CD4-positive, alpha-beta T cell treated with Interleukin-6 for 4 hours (primary cell): ENCODE measurements at regions not wholly inside any gene's neighbourhood (a gene's known extent, or its start where the extent isn't known, plus 50 kb on each side); places are given as distances from the start of the nearest gene placed in this dataset.

Experiments used
- DNase-seq: peaks from one replicate; pipeline ENCODE4 v3.0.0-alpha.2; 2020; ENCODE audit warnings: mixed read lengths

DNA sequence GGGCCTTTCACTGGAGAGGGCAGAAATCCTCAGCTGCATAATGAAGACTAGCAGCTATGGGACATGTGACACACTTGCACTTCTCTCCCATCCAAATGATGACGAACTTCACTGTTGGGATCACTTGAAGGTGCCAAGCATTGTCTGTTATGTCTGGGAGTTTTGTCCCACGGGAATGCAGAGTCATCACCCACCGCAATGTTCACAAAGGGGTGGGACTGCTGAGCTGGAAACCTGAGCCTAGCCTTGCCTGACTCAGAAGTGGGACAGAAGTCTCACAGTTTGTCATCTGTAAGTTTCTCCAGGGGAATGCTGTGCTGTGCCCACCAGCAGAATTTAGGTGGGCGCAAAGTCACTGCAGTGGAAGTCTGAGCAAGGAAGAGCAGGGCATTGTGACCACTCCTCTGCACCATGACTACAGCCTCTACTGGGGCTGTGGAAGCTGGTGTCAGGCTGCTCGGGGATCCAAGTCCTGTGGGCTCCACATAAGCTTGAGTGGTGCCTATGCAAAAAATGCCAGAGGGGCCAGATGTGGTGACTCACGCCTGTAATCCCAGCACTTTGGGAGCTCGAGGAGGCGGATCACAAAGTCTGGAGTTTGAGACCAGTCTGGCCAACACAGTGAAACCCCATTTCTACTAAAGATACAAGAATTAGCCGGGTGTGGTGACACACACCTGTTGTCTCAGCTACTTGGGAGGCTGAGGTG, 472.0 kb upstream of the CNTNAP2 start:
- no peak for DNase-seq

DNA sequence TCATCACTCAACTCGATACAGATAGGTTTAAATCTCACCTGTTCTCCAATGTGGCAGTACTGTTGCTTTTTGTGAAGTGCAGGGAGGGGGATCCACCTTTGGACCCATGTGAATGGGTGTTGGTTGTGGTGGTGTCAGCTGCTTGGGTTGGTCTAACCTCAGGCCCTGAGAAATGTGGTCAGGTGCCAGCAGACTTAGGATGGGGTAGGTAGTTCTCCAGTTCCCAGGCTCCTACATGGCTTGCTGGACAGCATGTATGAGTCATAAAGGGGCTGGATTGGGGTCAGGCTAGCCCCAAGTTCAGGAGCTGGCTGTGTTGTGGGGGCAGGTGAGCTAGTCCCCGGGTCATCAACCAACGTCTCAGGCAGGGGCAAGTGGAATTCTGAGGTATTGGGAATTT, 472.6 kb upstream of the CNTNAP2 start:
- no peak for DNase-seq

DNA sequence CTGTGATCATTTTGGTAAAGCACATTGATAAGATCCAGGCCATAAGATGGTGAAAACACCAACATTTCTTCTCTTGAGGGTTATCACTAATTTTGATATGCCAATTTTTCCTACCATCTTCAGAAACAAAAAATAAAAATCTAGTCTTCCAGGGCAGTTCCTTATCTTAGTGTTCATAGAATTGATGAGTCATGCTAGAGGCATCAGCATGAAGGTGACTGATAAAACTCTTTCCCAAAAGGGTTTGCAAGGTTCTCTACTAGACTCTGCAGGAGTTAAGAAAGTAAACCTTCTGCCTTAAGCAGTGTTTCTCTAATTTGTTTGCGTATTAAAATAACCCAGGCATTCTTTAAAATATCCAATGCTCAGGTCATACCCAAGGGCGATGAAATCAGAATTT, 483.1 kb upstream of the CNTNAP2 start:
- DNase-seq: no peak

DNA sequence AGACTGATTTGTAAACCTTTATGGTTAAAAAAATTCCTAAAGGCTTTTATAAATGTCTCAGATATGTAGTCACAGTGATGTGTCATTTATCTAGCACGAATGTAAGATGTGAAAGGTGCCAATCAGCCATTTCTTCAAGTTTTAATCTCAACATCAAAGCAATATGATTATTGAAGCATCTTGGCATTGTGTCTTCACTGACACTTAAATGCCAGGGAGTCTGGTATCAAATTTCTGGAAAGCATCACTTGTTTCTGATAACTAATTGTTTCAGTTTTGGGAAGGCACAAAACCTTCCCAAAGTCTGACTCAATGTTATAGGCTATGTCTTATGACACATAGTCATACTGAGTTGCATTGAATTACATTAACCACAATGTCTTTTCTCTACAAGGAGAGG, 492.0 kb upstream of the CNTNAP2 start:
- no peak for DNase-seq

DNA sequence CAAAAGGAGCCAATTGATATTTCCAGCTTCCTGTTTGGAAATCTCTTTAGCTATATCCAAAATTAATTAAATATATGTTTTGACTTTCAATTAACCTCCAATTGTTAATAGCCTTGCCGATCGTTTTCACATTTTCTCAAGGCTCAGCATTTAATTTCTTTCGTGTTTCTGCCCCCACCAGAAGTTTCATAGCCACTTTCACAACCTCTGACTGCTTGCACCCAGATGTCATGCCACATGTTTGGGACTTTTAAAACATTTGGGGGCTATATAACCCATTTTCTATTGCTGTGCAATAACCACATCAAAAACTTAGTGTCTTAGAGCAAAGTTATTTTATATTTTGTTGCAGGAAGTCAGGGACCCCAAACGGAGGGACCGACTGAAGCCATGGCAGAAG, 510.6 kb upstream of the CNTNAP2 start:
- no peak for DNase-seq

DNA sequence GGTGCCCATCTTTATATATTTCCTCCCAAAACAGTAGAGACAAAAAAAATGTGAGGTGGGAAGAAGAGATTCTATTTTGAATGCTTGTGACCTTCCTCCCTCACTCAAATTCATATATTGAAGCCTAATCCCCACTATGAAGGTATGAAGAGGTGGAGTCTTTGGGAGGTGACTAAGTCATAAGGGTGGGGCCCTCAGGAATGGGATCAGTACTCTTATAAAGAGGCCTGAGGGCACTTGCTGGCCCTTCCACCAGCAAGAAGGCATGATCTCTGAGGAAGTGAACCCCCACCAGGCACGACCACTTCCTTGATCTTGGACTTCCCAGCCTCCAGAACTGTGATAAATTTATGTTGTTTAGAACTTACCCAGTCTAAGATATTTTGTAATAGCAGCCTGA, 517.2 kb upstream of the CNTNAP2 start:
- no peak for DNase-seq

DNA sequence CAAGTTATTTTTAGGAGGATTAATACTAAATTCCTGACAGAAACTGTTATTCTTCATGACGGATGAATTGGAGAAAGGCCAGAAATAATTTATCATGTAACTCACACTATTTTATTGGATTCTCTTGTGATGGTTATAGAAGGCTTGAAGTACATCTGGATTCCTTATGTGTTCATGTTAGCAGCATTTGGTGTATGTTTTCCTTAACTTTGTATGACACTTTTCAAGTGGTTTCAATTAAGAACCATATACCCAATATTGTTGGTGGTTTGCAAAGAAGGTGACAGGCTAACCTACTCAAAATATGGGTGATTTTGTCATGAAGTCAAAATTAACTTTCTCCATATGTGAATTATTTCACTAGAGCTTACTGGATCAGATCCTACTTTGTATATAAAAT, 532.2 kb upstream of the CNTNAP2 start:
- no peak for DNase-seq

DNA sequence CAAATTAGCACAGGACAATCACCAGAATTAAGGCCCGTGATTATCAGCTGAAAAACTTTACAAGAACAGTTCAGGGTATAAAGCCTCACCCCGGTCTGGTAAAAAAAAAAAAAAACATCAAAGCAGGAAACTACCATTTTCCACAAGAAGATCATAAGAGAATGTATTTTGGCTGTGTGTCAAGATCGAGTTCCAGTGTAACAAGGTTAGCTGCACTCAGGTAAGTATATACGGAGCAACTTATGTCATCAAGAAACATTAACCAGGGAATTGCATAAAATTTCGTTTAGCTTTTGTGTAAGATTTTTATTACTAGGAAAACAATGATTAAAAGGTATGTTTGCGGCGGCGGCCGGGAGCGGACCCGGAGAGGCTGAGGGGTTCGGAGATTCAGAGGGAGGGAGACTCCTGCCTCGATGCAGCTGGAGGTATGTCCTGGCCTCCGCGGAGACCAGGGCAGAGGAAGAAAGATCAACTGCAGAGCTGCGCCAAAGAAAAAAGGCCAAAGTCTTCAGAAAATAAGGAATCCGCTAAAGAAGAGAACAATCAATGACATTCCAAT, 533.8 kb upstream of the CNTNAP2 start:
- no peak for DNase-seq

DNA sequence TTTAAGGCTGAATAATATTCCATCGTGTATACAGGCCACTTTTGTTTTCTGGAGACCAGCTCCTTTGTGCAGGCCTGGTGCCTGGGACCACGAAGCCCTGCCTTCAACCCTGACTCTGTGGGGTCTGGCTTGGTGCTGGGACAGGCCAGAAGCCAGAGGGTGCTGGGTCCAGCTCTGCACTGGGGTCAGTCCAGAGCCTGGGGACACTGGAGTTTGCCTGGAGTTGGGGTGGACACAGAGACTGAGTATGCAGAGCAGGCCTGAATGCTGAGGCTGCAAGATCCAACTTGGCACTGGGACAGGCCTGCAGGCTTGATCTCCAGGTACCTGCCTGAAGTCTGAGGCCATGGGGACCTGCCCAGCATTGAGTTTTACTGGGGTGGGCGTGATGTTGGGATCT, 558.8 kb upstream of the CNTNAP2 start:
- DNase-seq: no peak

DNA sequence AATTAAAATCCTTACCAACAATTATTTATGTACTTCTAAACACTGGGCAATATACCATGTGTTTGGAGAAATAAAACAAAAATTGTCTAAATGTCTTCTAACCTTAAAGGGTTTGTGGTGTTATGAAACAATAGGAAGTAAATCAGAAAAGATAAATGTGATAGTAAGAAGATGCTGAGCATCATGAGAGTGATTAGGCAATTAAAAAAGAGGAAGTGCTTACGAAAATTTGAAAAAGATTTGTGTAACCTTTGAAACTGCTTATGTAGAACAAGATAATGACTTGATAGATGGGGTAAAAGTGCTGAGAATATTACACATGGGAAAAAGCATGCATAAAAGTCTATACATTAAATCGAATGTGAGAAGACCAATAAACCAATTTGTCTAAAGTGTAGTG, 573.4 kb upstream of the CNTNAP2 start:
- no peak for DNase-seq

DNA sequence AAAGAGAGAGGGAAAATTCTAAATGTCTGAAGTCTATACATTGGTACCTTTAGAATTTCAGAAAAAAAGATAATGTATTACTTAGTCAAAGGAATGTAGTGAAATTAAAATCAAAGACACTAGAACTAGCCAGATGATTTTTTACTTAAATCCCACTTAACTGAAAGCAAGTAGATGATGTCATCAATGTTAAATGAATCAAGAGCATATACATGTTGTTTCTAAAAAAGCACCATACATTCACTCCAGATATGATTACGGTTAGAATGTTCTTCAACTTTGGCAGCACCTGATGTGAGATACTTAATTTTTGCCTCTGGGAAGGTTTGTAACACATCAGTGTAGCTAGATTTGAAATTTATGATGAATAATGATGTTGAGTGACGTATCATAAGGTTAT, 576.7 kb upstream of the CNTNAP2 start:
- no peak for DNase-seq

DNA sequence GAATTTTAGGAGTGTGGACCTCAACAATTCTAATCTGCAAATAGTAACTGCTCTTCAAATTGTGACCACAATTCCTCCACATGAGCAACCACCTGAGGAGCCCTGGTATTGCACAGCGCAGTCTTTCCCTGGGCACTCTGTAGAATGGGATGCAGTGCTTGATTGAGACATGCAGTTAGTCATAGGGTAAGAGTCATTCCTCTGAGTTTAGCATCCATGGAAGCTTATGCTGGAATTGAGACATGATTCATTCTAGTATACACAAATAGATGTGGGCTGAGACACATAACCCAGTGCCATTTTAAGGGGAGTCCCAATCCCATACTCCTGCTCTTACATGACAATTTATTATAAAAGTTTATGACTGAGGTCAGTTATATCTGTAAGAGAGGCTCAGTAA, 582.3 kb upstream of the CNTNAP2 start:
- no peak for DNase-seq

DNA sequence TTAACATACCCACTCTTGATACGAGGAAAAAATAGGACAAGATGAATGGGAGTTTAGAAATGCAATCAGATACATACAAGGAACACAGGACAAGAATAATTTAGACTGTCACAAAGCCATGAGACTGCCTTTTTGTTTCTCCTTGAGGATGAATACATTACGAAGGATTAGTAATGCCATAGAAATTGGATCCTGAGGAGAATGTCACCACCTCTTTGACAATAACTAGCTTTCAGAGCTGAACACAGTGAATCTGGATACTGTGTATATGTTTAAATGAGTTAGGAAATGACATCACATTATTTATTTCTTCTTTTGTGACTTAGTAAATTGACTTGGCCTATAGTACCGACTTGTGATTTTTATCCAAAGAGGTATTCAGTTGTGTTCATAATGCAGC, 596.3 kb upstream of the CNTNAP2 start:
- no peak for DNase-seq

DNA sequence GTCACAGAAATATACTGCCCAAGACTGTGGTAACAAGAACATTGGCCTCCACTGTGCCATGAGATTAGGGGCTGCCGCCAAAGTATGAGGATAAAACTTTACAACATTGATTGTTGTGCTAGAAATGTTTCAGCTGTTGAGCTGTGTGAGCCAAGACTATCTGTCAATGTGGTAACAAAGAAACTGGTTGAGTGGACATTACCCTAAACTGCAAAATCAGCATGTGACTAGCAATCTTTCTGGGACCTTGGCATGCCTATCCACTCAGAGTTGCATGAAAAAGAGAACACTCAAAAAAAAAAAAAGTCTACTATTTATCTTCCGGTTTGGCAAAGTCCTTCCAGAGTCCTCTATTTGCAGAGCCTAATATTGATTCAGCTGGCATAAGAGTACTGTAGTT, 605.6 kb upstream of the CNTNAP2 start:
- no peak for DNase-seq

DNA sequence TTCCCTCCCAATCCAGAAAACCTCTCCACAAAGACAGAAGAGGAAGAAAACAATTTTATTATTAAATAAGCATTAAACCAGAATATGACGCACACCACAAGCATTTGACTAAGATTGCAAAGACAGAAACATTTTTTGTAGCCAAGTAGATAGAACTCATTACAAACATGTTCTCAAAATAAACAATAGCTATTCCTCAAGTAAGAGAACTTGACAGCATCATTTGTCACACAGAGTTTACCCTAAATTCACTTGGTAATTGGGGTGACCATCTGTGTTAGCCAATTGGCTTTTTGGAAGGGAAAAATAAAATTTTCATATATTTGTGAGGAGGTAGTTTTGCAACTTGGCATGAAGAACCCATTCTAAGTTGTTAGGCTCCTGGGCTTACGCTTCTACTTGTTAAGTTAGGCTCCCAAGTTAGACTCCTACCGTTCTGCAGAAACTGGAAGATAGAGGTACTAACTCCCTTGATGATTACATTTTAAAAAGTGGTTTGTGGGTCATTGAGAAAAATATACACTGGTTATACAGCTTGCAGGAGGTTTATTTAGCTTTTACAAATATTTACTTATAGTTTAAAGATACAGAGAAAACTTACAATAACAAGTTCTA, 618.6 kb upstream of the CNTNAP2 start:
- DNase-seq: no peak

DNA sequence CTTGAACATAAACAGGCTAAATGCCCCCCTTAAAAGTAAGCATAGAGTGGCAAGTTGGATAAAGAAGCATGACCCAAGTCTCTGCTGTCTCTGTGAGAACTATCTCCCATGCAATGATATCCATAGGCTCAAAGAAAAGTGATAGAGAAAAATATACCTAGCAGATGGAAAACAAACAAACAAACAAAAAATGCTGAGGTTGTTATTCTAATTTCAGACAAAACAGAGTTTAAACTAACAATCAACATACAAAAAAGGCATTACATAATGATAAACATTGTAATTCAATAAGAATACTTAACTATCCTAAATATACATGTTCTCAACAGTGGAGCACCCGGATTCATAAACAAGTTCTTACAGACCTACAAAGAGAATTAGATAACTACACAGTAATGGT, 626.2 kb upstream of the CNTNAP2 start:
- no peak for DNase-seq

DNA sequence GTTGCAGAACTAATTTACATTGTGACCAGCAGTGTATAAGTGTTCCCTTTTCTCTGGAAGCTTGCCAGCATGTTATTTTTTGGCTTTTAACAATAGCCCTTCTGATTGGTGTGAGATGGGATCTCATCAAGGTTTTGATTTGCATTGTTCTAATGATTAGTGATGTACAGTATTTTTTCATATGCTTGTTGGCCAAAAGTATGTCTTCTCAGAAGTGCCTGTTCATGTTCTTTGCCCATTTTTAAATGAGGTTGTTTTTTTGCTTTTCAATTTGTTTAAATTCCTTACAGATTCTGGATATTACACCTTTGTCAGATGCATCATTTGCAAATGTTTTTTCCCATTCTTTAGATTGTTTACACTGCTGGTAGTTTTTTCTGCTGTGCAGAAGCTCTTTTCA, 627.0 kb upstream of the CNTNAP2 start:
- DNase-seq: no peak

DNA sequence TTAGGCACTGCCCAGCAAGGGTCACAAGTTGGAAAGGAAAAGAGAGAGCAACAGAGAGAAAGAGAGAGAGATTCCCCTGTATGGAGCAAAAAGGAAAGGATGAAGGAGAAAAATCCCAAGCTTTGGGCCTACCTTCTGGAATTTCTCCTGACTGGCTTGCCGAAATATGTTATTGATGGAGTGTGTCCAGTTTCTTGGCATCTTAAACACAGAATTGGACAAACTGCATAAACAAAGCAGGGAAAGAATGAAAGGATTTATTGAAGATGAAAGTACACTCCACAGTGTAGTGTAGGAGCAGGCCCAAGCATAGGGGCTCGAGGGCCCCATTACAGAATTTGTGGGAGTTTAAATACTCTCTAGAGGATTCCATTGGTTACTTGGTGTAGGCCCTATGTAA, 627.8 kb upstream of the CNTNAP2 start:
- no peak for DNase-seq

DNA sequence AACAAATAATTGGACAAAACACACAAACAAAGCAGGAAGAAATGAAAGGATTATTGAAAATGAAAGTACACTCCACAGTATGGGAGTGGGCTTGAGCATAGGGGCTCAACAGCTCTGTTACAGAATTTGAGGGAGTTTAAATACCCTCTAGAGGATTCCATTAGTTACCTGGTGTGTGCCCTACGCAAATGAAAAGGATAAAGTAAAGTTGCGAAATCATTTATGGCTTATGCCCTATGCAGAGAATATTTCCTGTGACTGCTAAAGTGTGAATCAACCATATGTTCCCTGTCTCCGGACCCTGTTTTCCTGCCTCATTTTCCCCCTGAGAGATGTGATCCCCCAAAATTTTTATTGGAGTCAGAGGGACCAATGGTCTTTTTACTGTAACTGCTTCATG, 634.6 kb upstream of the CNTNAP2 start:
- DNase-seq: no peak

DNA sequence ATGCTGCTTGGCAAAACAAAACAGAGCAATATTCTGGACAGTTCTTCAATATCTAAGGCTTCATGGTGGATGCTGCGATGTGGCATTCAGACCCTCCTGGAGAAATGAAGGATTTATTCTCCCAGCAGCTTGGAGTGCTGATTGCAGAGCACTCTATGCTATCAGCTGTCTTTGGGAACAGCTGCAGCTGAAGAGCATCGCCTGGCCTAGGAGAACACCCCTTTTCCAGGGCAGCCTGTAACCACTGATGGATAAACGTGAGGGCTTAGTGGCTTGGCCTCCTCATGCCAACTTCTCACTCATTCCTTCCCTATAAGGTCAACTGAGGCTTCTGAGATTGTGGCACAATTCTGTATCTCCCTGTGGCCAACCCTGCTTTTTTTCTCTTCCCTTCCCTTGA, 638.1 kb upstream of the CNTNAP2 start:
- DNase-seq: no peak

DNA sequence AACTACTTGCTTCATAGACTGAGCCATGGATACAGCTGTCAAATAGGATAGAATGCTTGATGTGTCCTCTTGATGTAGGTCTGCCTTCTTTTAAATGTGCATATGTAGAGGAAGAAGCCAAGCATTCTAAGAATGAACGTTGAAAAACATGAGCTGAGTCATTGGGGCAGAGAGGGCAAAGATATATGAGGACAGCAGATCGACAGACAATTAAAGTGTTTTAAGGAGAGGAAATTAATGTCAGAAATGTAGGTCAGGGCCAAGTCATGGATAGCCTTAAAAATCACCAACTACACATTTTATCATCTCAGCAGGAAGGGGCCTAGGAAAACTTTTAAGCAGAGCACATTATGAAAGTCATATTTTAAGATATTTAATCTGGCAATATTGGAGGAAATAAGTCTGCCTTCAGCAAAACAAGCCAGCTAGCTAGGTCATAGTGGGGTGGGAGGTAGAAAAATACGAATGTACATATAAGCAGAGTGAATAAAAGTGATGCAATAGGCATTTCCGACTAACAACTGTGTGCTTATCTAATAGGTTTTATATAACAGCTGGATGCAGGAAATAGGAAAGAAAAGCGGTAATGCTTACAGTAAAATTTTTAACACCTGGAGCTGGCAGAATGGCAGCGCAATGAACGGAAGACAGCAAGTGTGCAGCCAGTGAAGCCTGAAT, 638.3 kb upstream of the TPK1 start:
- DNase-seq: no peak

DNA sequence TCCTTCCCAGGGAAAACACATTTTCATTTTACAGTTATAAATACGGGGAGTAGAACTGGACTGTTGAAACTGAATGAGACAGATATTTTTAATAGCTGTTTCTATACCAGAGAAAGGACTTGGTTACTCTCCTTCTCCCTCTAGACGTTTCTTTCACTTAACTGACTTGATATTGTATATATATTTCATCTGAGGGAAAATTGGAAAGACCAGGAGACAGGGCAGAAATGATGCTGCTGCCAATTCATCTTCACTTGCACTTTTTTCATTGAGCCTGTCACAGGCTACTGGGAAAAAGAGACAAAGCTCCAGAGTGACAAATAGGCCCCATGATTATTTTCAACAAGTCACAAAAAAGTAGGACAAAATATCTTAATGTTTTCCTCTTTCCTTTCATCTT, 636.0 kb upstream of the TPK1 start:
- no peak for DNase-seq

DNA sequence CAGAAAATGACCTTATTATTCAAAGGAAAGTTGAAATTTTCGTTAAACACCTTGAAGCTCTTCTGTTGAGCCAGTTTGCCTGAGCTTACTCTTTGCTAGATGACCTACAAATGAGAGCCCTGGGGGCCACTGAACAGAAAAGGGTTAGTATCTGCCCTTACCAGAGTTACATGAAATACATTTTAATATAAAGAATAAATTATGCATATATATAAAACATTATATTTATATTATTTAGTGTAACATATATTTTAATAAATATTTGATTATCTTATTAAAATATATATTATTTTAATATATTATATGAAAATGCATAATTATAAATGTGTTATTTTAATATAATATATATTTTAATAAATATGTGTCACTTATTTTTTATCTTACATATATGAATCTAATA, 628.4 kb upstream of the TPK1 start:
- DNase-seq: no peak

DNA sequence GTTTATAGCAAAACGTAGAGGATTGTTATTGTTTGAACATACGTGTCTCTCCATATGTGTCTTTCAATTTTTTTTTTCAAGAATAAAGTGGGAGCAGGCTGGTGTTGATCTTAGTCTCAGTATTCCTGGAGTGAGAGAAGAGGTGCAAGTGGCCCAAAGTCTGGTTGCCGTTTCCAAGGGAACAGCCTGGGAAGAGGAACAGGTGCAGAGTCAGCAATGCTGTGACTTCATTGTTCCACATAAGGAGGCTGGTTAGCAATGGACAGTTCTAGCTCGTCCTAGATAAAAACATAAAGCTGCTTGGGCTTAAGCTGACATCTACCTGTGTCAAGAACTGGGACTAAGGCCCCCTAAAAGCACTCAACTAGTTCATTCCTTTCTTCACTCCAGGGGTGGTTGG, 626.6 kb upstream of the TPK1 start:
- no peak for DNase-seq
